Stomach (tissue), 8 donors: ENCODE measurements at regions not wholly inside any gene's neighbourhood (a gene's known extent, or its start where the extent isn't known, plus 50 kb on each side); places are given as distances from the start of the nearest gene placed in this dataset.

Source experiments
- DNase-seq, 2 donors: peaks; one replicate each; pipeline versions ENCODE4 v3.0.0 to v3.0.0-alpha.2; 2013 to 2019
- H3K27ac ChIP-seq, 5 donors: fragments of 200-600 bp in 4 of 5; sonication (generic) in 4 of 5; one replicate each; pipeline ENCODE4 v1.5.1; 2013 to 2019; ENCODE audit warnings: mild to moderate bottlenecking in 1 of 5, moderate library complexity in 1 of 5
- H3K27me3 ChIP-seq, 3 donors: fragments of 200-600 bp; sonication (generic); one replicate each; pipeline ENCODE4 v1.5.1; 2017 to 2019; ENCODE audit warnings: mixed run types in 1 of 3
- H3K36me3 ChIP-seq, 4 donors: fragments of 200-600 bp; sonication (generic); 1 replicate in 3 of 4; 2 replicates in 1 of 4; pipeline ENCODE4 v1.5.1; 2016 to 2019
- H3K4me1 ChIP-seq, 4 donors: fragments of 200-600 bp; sonication (generic); one replicate each; pipeline ENCODE4 v1.5.1; 2016 to 2019
- H3K4me3 ChIP-seq, 4 donors: fragments of 200-600 bp; sonication (generic) in 3 of 4; one replicate each; pipeline ENCODE4 v1.5.1; 2016 to 2019; ENCODE audit warnings: mild to moderate bottlenecking in 1 of 4
- H3K9me3 ChIP-seq, 4 donors: fragments of 200-600 bp; sonication (generic); one replicate each; pipeline ENCODE4 v1.5.1; 2016 to 2019
- CTCF ChIP-seq, 7 experiments: fragments of 450-650 bp in 4 of 7; fragments of 200-600 bp in 3 of 7; sonication (generic) in 3 of 7; IDR thresholded peaks; one replicate each; pipeline ENCODE4 v1.5.1; 2016 to 2019; ENCODE audit warnings: antibody characterized with exemption in 7 of 7, control low read depth in 2 of 7, mild to moderate bottlenecking in 1 of 7
- EP300 ChIP-seq: sonication (generic); formaldehyde crosslinking; IDR thresholded peaks from one replicate; pipeline ENCODE4 v1.6.1; 2017; ENCODE audit warnings: antibody characterized with exemption
- POLR2A ChIP-seq, 4 donors: fragments of 450-650 bp; IDR thresholded peaks; one replicate each; pipeline ENCODE4 v1.6.1; 2016; ENCODE audit warnings: antibody characterized with exemption in 4 of 4, control low read depth in 2 of 4, mild to moderate bottlenecking in 1 of 4, moderate library complexity in 1 of 4
- POLR2AphosphoS5 ChIP-seq, 3 donors: sonication (generic); formaldehyde crosslinking; IDR thresholded peaks; one replicate each; pipeline ENCODE4 v1.6.1; 2016; ENCODE audit warnings: antibody characterized with exemption in 3 of 3
- WGBS, 5 donors: extraction: QIAGEN DNeasy Blood & Tissue Kit in 3 of 5; methylation state at CpG; one replicate each; pipeline versions ENCODE4 v1.1.5 to v1.1.7; 2013 to 2018; 5-methylcytosine and 5-hydroxymethylcytosine counted together
- intact Hi-C: fragments of 100-400 bp; cut with DNase I; formaldehyde crosslinking; loops from one replicate; pipeline ENCODE4 v1.15.1; 2023; ENCODE audit warnings: low total_unique reads
- donor health status: healthy with polysubstance abuse.
- donor health status: Bipolar disorder and iron deficiency.
- donor health status: healthy.

- TF ChIP-seq POLR2AphosphoS5 (IDR thresholded peaks at IDR 0.05) (no peak), POLR2A (IDR thresholded peaks at IDR 0.05) (no peak), CTCF (IDR thresholded peaks at IDR 0.05) (no peak), EP300 (no peak)
- H3K4me3 ChIP-seq: no peak overlapping the region
- H3K36me3 ChIP-seq: no peaks in the 10 kb centered on the region
- no peak overlapping the region for H3K27ac ChIP-seq
- 80 to 90% (median 86%) methylated on average over 3 of the region's 3 CpGs for WGBS, 5 donors
- H3K4me1 ChIP-seq: no peaks in the 10 kb centered on the region
- DNase-seq: no peak
- peaks cover 0 to 6% (median 0%) of the 10 kb centered on the region in 3 donors for H3K27me3 ChIP-seq
- intact Hi-C loops: no loop called here
- no peaks in the 10 kb centered on the region for H3K9me3 ChIP-seq
Observed at GRCh38 chr2:60313470-60314172, 239.8 kb downstream of the BCL11A start.

GRCh38 chr2:60312618-60313017 lies 240.8 kb downstream of the BCL11A start:
- 42 to 94% (median 77%) methylated on average over 1 of the region's 1 CpG for whole genome bisulfite sequencing, 5 donors

GRCh38 chr2:60311524-60311923 lies 241.9 kb downstream of the BCL11A start:
- no peak overlapping the region for H3K4me3 ChIP-seq
- no peaks in the 10 kb centered on the region for H3K9me3 ChIP-seq
- DNase-seq: no peak
- H3K27ac ChIP-seq: no peak overlapping the region
- 79 to 93% (median 82%) methylated on average over 1 of the region's 1 CpG for WGBS, 5 donors
- peaks cover 0 to 6% (median 1%) of the 10 kb centered on the region in 4 donors for H3K4me1 ChIP-seq
- peaks cover 0 to 4% (median 0%) of the 10 kb centered on the region in 3 donors for H3K27me3 ChIP-seq
- intact Hi-C loops: no loop called here
- TF ChIP-seq CTCF (IDR thresholded peaks at IDR 0.05) (no peak), POLR2A (IDR thresholded peaks at IDR 0.05) (no peak), EP300 (no peak), POLR2AphosphoS5 (IDR thresholded peaks at IDR 0.05) (no peak)
- H3K36me3 ChIP-seq: no peaks in the 10 kb centered on the region

More at GRCh38 chr2:60312618-60313017, 240.8 kb downstream of the BCL11A start:
- Histone ChIP-seq H3K36me3 (no peaks in the 10 kb centered on the region), H3K27ac (no peak overlapping the region), H3K27me3 (peaks cover 0 to 4% (median 0%) of the 10 kb centered on the region in 3 donors), H3K4me1 (no peaks in the 10 kb centered on the region), H3K4me3 (no peak overlapping the region), H3K9me3 (no peaks in the 10 kb centered on the region)
- intact Hi-C loops: no loop called here
- no peak for DNase-seq
- TF ChIP-seq POLR2AphosphoS5 (IDR thresholded peaks at IDR 0.05) (no peak), EP300 (no peak), POLR2A (IDR thresholded peaks at IDR 0.05) (no peak), CTCF (IDR thresholded peaks at IDR 0.05) (no peak)

- H3K4me1 ChIP-seq: peaks cover 0 to 11% (median 5%) of the 10 kb centered on the region in 4 donors
- H3K27ac ChIP-seq: no peak overlapping the region
- no peaks in the 10 kb centered on the region for H3K9me3 ChIP-seq
- no peak for TF ChIP-seq EP300
- 85 to 94% (median 90%) methylated on average over 5 of the region's 5 CpGs for WGBS, 5 donors
- intact Hi-C loops: no loop called here
- DNase-seq: no peak
- no peaks in the 10 kb centered on the region for H3K27me3 ChIP-seq
- no peak overlapping the region for H3K4me3 ChIP-seq
- no peaks in the 10 kb centered on the region for H3K36me3 ChIP-seq
Observed at GRCh38 chr2:60309941-60310660, 243.4 kb downstream of the BCL11A start.
